H1 (cell line): ENCODE measurements at regions not wholly inside any gene's neighbourhood (a gene's known extent, or its start where the extent isn't known, plus 50 kb on each side); places are given as distances from the start of the nearest gene placed in this dataset.

Source experiments
- CTCF ChIA-PET: fragments of 300-600 bp; sonication (Branson Sonifier 250); formaldehyde crosslinking; loops from one replicate; lab custom pipeline; 2021; ENCODE audit not compliant: partially characterized antibody; lab: Charles Lee
- POLR2A ChIA-PET: fragments of 300-600 bp; sonication (Branson Sonifier 250); formaldehyde crosslinking; loops from one replicate; lab custom pipeline; 2021; ENCODE audit warnings: inconsistent platforms; ENCODE audit not compliant: partially characterized antibody; lab: Charles Lee
- DNase-seq, 2 experiments: peaks; one replicate each; pipeline versions ENCODE4 v3.0.0 to v3.0.0-alpha.2; 2010 to 2022; ENCODE audit warnings: low spot score in 2 of 2, low read depth in 1 of 2, mixed read lengths in 1 of 2
- FAIRE-seq: peaks from 2 replicates; lab custom pipeline; 2011; peaks lifted over from hg19 to GRCh38; lab: Jason Lieb, UNC
- H2AFZ ChIP-seq: 2 replicates; pipeline ENCODE4 v1.8.1; 2012; ENCODE audit warnings: low read length, inconsistent platforms
- H2AK5ac ChIP-seq: 2 replicates; pipeline ENCODE4 v1.6.1; 2013; ENCODE audit warnings: low read depth, low read length
- H2BK120ac ChIP-seq: replicated peaks from 2 replicates; pipeline ENCODE3; 2013; ENCODE audit warnings: low read depth, low read length, inconsistent platforms
- H2BK12ac ChIP-seq: 2 replicates; pipeline ENCODE4 v1.6.1; 2013; ENCODE audit warnings: low read depth, low read length
- H2BK15ac ChIP-seq: 2 replicates; pipeline ENCODE4 v1.6.1; 2013; ENCODE audit warnings: low read length
- H2BK20ac ChIP-seq: 2 replicates; pipeline ENCODE4 v1.6.1; 2013; ENCODE audit warnings: low read length
- H2BK5ac ChIP-seq: 2 replicates; pipeline ENCODE4 v1.6.1; 2013; ENCODE audit warnings: low read depth, low read length
- H3K14ac ChIP-seq: 2 replicates; pipeline ENCODE4 v1.6.1; 2013; ENCODE audit warnings: inconsistent platforms; ENCODE audit not compliant: insufficient read length
- H3K18ac ChIP-seq: 2 replicates; pipeline ENCODE4 v1.6.1; 2013; ENCODE audit warnings: low read length; ENCODE audit errors: extremely low read depth
- H3K23ac ChIP-seq: 2 replicates; pipeline ENCODE4 v1.6.1; 2013; ENCODE audit warnings: inconsistent platforms; ENCODE audit not compliant: insufficient read length
- H3K23me2 ChIP-seq: 2 replicates; pipeline ENCODE4 v1.6.1; 2013; ENCODE audit warnings: low read depth, low read length
- H3K27ac ChIP-seq: 2 replicates; pipeline ENCODE4 v1.6.1; 2011; ENCODE audit warnings: low read depth, low read length, inconsistent platforms
- H3K27me3 ChIP-seq, 4 experiments: replicated peaks in 1 of 4; 1 replicate in 1 of 4; 2 replicates in 3 of 4; pipeline versions ENCODE4 v1.6.1 to v1.8.1; 2011 to 2013; ENCODE audit warnings: low read length in 3 of 4, mild to moderate bottlenecking in 3 of 4, inconsistent platforms in 2 of 4, mixed read lengths in 2 of 4, moderate library complexity in 1 of 4; ENCODE audit not compliant: control insufficient read depth in 3 of 4, insufficient read depth in 3 of 4; ENCODE audit errors: extremely low read depth in 1 of 4
- H3K36me3 ChIP-seq, 4 experiments: 2 replicates each; pipeline versions ENCODE4 v1.6.1 to v1.8.1; 2011 to 2013; ENCODE audit warnings: mild to moderate bottlenecking in 4 of 4, low read length in 3 of 4, moderate library complexity in 2 of 4, control low read depth in 1 of 4, inconsistent platforms in 1 of 4; ENCODE audit not compliant: insufficient read depth in 4 of 4, control insufficient read depth in 2 of 4
- H3K4ac ChIP-seq: replicated peaks from 2 replicates; pipeline ENCODE3; 2013; ENCODE audit warnings: low read length, low read depth, mixed read lengths, inconsistent platforms; ENCODE audit not compliant: insufficient read length
- H3K4me1 ChIP-seq, 4 experiments: replicated peaks in 1 of 4; 1 replicate in 1 of 4; 2 replicates in 3 of 4; pipeline versions ENCODE4 v1.6.1 to v1.8.1; 2011 to 2013; ENCODE audit warnings: low read length in 3 of 4, inconsistent platforms in 2 of 4, mixed read lengths in 1 of 4; ENCODE audit not compliant: insufficient read depth in 4 of 4, control insufficient read depth in 3 of 4
- H3K4me2 ChIP-seq, 2 experiments: 2 replicates each; pipeline versions ENCODE4 v1.6.1 to v1.8.1; 2011 to 2013; ENCODE audit warnings: low read depth in 2 of 2, low read length in 2 of 2, control low read depth in 1 of 2, inconsistent platforms in 1 of 2, mild to moderate bottlenecking in 1 of 2; ENCODE audit not compliant: insufficient read depth in 1 of 2
- H3K4me3 ChIP-seq, 4 experiments: fragments of 200-600, 300-600 bp in 1 of 4; sonication (generic), shearing (Covaris generic), sonication (Bioruptor Twin) in 1 of 4; 2 replicates each; pipeline versions ENCODE4 v1.5.1 to v1.8.1; 2011 to 2016; ENCODE audit warnings: low read length in 4 of 4, low read depth in 3 of 4, control low read depth in 2 of 4, inconsistent platforms in 2 of 4, mild to moderate bottlenecking in 2 of 4, mixed read lengths in 1 of 4, moderate library complexity in 1 of 4; ENCODE audit not compliant: insufficient read depth in 2 of 4; ENCODE audit errors: extremely low read depth in 1 of 4
- H3K56ac ChIP-seq: replicated peaks from 2 replicates; pipeline ENCODE3; 2013; ENCODE audit warnings: low read depth, mild to moderate bottlenecking, mixed read lengths, low read length, inconsistent platforms; ENCODE audit not compliant: insufficient read length
- H3K79me1 ChIP-seq: 2 replicates; pipeline ENCODE4 v1.6.1; 2013; ENCODE audit warnings: low read depth, low read length, control low read depth
- H3K79me2 ChIP-seq, 2 experiments: 2 replicates each; pipeline versions ENCODE4 v1.6.1 to v1.8.1; 2012 to 2013; ENCODE audit warnings: low read length in 2 of 2, mild to moderate bottlenecking in 2 of 2, inconsistent platforms in 1 of 2; ENCODE audit not compliant: insufficient read depth in 2 of 2, control insufficient read depth in 1 of 2
- H3K9ac ChIP-seq, 4 experiments: replicated peaks in 1 of 4; 1 replicate in 1 of 4; 2 replicates in 3 of 4; pipeline versions ENCODE4 v1.6.1 to v1.8.1; 2011 to 2013; ENCODE audit warnings: low read depth in 3 of 4, low read length in 3 of 4, control low read depth in 2 of 4, mild to moderate bottlenecking in 2 of 4, moderate library complexity in 2 of 4, inconsistent platforms in 1 of 4; ENCODE audit errors: extremely low read depth in 1 of 4
- H3K9me3 ChIP-seq, 2 experiments: 2 replicates each; pipeline versions ENCODE4 v1.6.1 to v1.8.1; 2012 to 2013; ENCODE audit warnings: mild to moderate bottlenecking in 2 of 2, moderate library complexity in 2 of 2, control low read depth in 1 of 2, inconsistent platforms in 1 of 2, low read depth in 1 of 2, low read length in 1 of 2, mixed read lengths in 1 of 2; ENCODE audit not compliant: insufficient read depth in 2 of 2
- H4K20me1 ChIP-seq, 2 experiments: replicated peaks in 1 of 2; 2 replicates each; pipeline versions ENCODE3 to v1.8.1; 2011 to 2013; ENCODE audit warnings: inconsistent platforms in 2 of 2, low read length in 2 of 2, mild to moderate bottlenecking in 1 of 2; ENCODE audit not compliant: insufficient read depth in 2 of 2, control insufficient read depth in 1 of 2
- H4K5ac ChIP-seq: 2 replicates; pipeline ENCODE4 v1.6.1; 2013; ENCODE audit warnings: low read length, low read depth, mixed read lengths, inconsistent platforms; ENCODE audit not compliant: insufficient read length
- H4K8ac ChIP-seq: 2 replicates; pipeline ENCODE4 v1.8.0; 2013; ENCODE audit warnings: mild to moderate bottlenecking, moderate library complexity, low read length, inconsistent platforms; ENCODE audit not compliant: insufficient read depth; ENCODE audit errors: extremely low read depth
- H4K91ac ChIP-seq: replicated peaks from 2 replicates; pipeline ENCODE3; 2013; ENCODE audit warnings: low read length, mixed read lengths, inconsistent platforms; ENCODE audit not compliant: insufficient read length
- CREB1 ChIP-seq: IDR thresholded peaks from 2 replicates; pipeline ENCODE4 v1.6.1; 2012; ENCODE audit warnings: inconsistent platforms
- CTBP2 ChIP-seq: IDR thresholded peaks from 2 replicates; pipeline ENCODE4 v1.7.0; 2011; ENCODE audit warnings: borderline replicate concordance, mild to moderate bottlenecking, moderate library complexity, mixed read lengths, low read length; ENCODE audit not compliant: insufficient read depth, insufficient read length
- CTCF ChIP-seq, 3 experiments: IDR thresholded peaks; 1 replicate in 2 of 3; 2 replicates in 1 of 3; pipeline versions ENCODE4 v1.5.1 to v1.6.1; 2011; ENCODE audit warnings: low read length in 3 of 3, mild to moderate bottlenecking in 3 of 3, inconsistent platforms in 2 of 3, low read depth in 1 of 3, moderate library complexity in 1 of 3; ENCODE audit not compliant: insufficient read depth in 1 of 3; ENCODE audit errors: control extremely low read depth in 1 of 3
- GABPA ChIP-seq: IDR thresholded peaks from 2 replicates; pipeline ENCODE4 v1.6.1; 2011; ENCODE audit warnings: mild to moderate bottlenecking, low read length, moderate library complexity, borderline replicate concordance; ENCODE audit not compliant: insufficient read depth
- HDAC6 ChIP-seq: IDR thresholded peaks from one replicate; pipeline ENCODE4 v1.7.1; 2012; ENCODE audit warnings: low read depth, mild to moderate bottlenecking, inconsistent platforms, low read length, moderate library complexity
- JUND ChIP-seq: IDR thresholded peaks from 2 replicates; pipeline ENCODE4 v1.6.1; 2011; ENCODE audit warnings: mild to moderate bottlenecking, improper control_type of control experiment, low read length
- KDM4A ChIP-seq: IDR thresholded peaks from one replicate; pipeline ENCODE4 v1.7.1; 2012; ENCODE audit warnings: low read depth, mild to moderate bottlenecking, moderate library complexity, low read length, inconsistent platforms; ENCODE audit not compliant: severe bottlenecking
- PHF8 ChIP-seq: fragments of 200-600 bp; sonication (generic); conservative IDR thresholded peaks from 2 replicates; pipeline ENCODE4 v1.7.1; 2012; ENCODE audit warnings: low read depth, mild to moderate bottlenecking, inconsistent platforms, low read length, moderate library complexity
- RBBP5 ChIP-seq: IDR thresholded peaks from 2 replicates; pipeline ENCODE4 v1.7.1; 2012; ENCODE audit warnings: low read depth, mild to moderate bottlenecking, inconsistent platforms, low read length, moderate library complexity, borderline replicate concordance
- RNF2 ChIP-seq: fragments of 200-900, 300-1000 bp; sonication (generic); IDR thresholded peaks from 2 replicates; pipeline ENCODE4 v1.7.1; 2016; ENCODE audit warnings: borderline replicate concordance, low read depth, mild to moderate bottlenecking, antibody characterized with exemption, low read length; ENCODE audit not compliant: poor library complexity, severe bottlenecking; ENCODE audit errors: missing control alignments
- RXRA ChIP-seq: IDR thresholded peaks from 2 replicates; pipeline ENCODE4 v1.6.1; 2011; ENCODE audit warnings: low read depth, mild to moderate bottlenecking, low read length, moderate library complexity; ENCODE audit not compliant: insufficient read depth
- SIRT6 ChIP-seq: IDR thresholded peaks from one replicate; pipeline ENCODE4 v1.7.1; 2012; ENCODE audit warnings: low read length, inconsistent platforms
- WGBS, 2 experiments: shearing (Covaris generic) in 1 of 2; methylation state at CpG; one replicate each; pipeline versions ENCODE4 v1.1.6 to v1.1.7; 2013 to 2015; ENCODE audit warnings: low lambda C conversion rate in 2 of 2, mixed read lengths in 2 of 2, inconsistent platforms in 1 of 2, low coverage in 1 of 2, missing lambda C conversion rate in 1 of 2; ENCODE audit not compliant: insufficient replicate concordance in 2 of 2, insufficient coverage in 1 of 2, insufficient read length in 1 of 2; ENCODE audit errors: extremely low coverage in 1 of 2, missing lambda C conversion rate in 1 of 2; 5-methylcytosine and 5-hydroxymethylcytosine counted together

DNA sequence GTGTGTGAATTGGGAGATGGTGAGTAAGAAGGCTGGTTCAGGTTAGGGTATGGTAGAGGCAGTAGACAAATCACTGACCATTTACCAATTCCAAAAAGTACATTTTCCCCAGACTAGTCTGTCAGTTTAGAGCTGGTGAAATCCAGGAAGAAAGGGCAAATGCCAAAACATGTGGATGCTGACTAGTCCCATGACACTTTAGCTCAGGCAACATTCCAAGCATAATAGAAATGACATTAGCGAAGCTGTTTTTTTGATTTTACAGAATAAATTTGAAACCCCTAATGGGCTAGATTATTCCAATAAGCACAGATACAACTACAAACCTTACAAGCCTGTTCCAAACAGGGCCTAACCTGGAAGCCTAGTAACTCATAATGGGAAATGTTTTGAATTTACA, 884.2 kb downstream of the FLRT2 start:
- no peak overlapping the region for H3K4me3 ChIP-seq
- H3K79me2 ChIP-seq, result no peaks in the 10 kb centered on the region
- no peak overlapping the region for H3K9ac ChIP-seq
- H3K23ac ChIP-seq, result no peak overlapping the region
- no peak overlapping the region for H2BK20ac ChIP-seq
- WGBS, 2 experiments, result 100% methylated on average over 1 of the region's 1 CpG; no CpG with 5 or more reads in 1 of the 2 experiments
- no peaks in the 10 kb centered on the region for H3K79me1 ChIP-seq
- no peak overlapping the region for H3K14ac ChIP-seq
- H3K36me3 ChIP-seq, result no peaks in the 10 kb centered on the region
- H3K18ac ChIP-seq, result no peak overlapping the region
- no peak overlapping the region for H3K56ac ChIP-seq
- H4K5ac ChIP-seq, result no peak overlapping the region
- H3K4me1 ChIP-seq, result no peaks in the 10 kb centered on the region
- H2BK120ac ChIP-seq, result no peak overlapping the region
- FAIRE-seq (no peak), DNase-seq (no peak)
- H4K8ac ChIP-seq, result no peak overlapping the region
- ChIA-PET POLR2A (no interaction called here), CTCF (no interaction called here)
- H3K23me2 ChIP-seq, result no peaks in the 10 kb centered on the region
- no peak overlapping the region for H2AFZ ChIP-seq
- H3K4me2 ChIP-seq, result no peak overlapping the region
- H3K9me3 ChIP-seq, result no peaks in the 10 kb centered on the region
- H3K4ac ChIP-seq, result no peak overlapping the region
- H4K20me1 ChIP-seq, result no peaks in the 10 kb centered on the region
- H3K27ac ChIP-seq, result no peak overlapping the region
- no peak overlapping the region for H2BK15ac ChIP-seq
- H2BK5ac ChIP-seq, result no peak overlapping the region
- no peak overlapping the region for H4K91ac ChIP-seq
- H2AK5ac ChIP-seq, result no peak overlapping the region
- no peak overlapping the region for H2BK12ac ChIP-seq
- no peaks in the 10 kb centered on the region for H3K27me3 ChIP-seq
- no peak for TF ChIP-seq RBBP5
- TF ChIP-seq KDM4A, result no peak
- no peak for TF ChIP-seq JUND
- no peak for TF ChIP-seq RXRA
- TF ChIP-seq RNF2, result no peak
- TF ChIP-seq CTBP2, result no peak
- no peak for TF ChIP-seq SIRT6
- no peak for TF ChIP-seq CREB1
- TF ChIP-seq CTCF (IDR thresholded peaks at IDR 0.05; ENCODE audit: control extremely low read depth in 1 of 3, insufficient read depth in 1 of 3, low read depth in 1 of 3, low read length in 3 of 3), result no peak
- TF ChIP-seq HDAC6, result no peak
- no peak for TF ChIP-seq GABPA
- no peak for TF ChIP-seq PHF8
